RWPE2 (cell line): ENCODE measurements at regions not wholly inside any gene's neighbourhood (a gene's known extent, or its start where the extent isn't known, plus 50 kb on each side); places are given as distances from the start of the nearest gene placed in this dataset.

ENCODE experiments used
- ATAC-seq: fragments of 200-7000 bp; cut with Tn5 transposase; 3 replicates; pipeline ENCODE4 v1.9.1; 2021; ENCODE audit warnings: low read depth
- DNase-seq: peaks from one replicate; pipeline ENCODE4 v3.0.0-alpha.2; 2020; ENCODE audit warnings: low spot score
- H3K27ac ChIP-seq: fragments of 450-650 bp; 2 replicates; pipeline ENCODE4 v1.5.1; 2017; ENCODE audit warnings: mild to moderate bottlenecking; ENCODE audit not compliant: poor library complexity, severe bottlenecking
- H3K27me3 ChIP-seq: fragments of 250-450 bp; sonication (Bioruptor Pico); 2 replicates; pipeline ENCODE4 v1.5.1; 2021; ENCODE audit warnings: mild to moderate bottlenecking, moderate library complexity; ENCODE audit not compliant: insufficient read depth, poor library complexity, severe bottlenecking
- H3K36me3 ChIP-seq: fragments of 250-450 bp; sonication (Bioruptor Pico); 2 replicates; pipeline ENCODE4 v1.5.1; 2020; ENCODE audit warnings: low read depth, mild to moderate bottlenecking, moderate library complexity
- H3K4me1 ChIP-seq: fragments of 250-450 bp; sonication (Bioruptor Pico); 2 replicates; pipeline ENCODE4 v1.5.1; 2021; ENCODE audit warnings: mild to moderate bottlenecking, moderate library complexity; ENCODE audit not compliant: insufficient read depth, poor library complexity, severe bottlenecking
- H3K4me3 ChIP-seq: fragments of 250-450 bp; sonication (Bioruptor Pico); 2 replicates; pipeline ENCODE4 v1.5.1; 2021; ENCODE audit warnings: mild to moderate bottlenecking, moderate library complexity; ENCODE audit not compliant: severe bottlenecking
- H3K9me3 ChIP-seq: fragments of 250-450 bp; sonication (Bioruptor Pico); 2 replicates; pipeline ENCODE4 v1.5.1; 2021; ENCODE audit warnings: mild to moderate bottlenecking, moderate library complexity; ENCODE audit not compliant: severe bottlenecking
- CTCF ChIP-seq: fragments of 450-650 bp; IDR thresholded peaks from one replicate; pipeline ENCODE4 v1.5.1; 2017; ENCODE audit warnings: mild to moderate bottlenecking, moderate library complexity; ENCODE audit not compliant: poor library complexity, severe bottlenecking

GRCh38 chr11:87780068-87780413 is 395.2 kb downstream of the RAB38 start:
- Histone ChIP-seq H3K4me1 (no peaks in the 10 kb centered on the region), H3K27me3 (no peaks in the 10 kb centered on the region), H3K9me3 (no peaks in the 10 kb centered on the region), H3K27ac (no peak overlapping the region), H3K36me3 (no peaks in the 10 kb centered on the region), H3K4me3 (no peak overlapping the region)
- no peak for TF ChIP-seq CTCF
- DNase-seq (no peak), ATAC-seq (no peak)

- no peak overlapping the region for H3K4me3 ChIP-seq
- no peaks in the 10 kb centered on the region for H3K9me3 ChIP-seq
- no peak for DNase-seq
- H3K27me3 ChIP-seq = no peaks in the 10 kb centered on the region
- ATAC-seq = no peak
- no peak overlapping the region for H3K27ac ChIP-seq
- H3K36me3 ChIP-seq = no peaks in the 10 kb centered on the region
- no peaks in the 10 kb centered on the region for H3K4me1 ChIP-seq
- TF ChIP-seq CTCF = no peak
Measured at GRCh38 chr11:87779276-87780067, 395.8 kb downstream of the RAB38 start.

- Histone ChIP-seq H3K4me1 (no peaks in the 10 kb centered on the region), H3K9me3 (no peaks in the 10 kb centered on the region), H3K27ac (no peak overlapping the region), H3K27me3 (no peaks in the 10 kb centered on the region), H3K36me3 (no peaks in the 10 kb centered on the region), H3K4me3 (no peak overlapping the region)
- DNase-seq (no peak), ATAC-seq (peak; percentile 68; the same call in 2 of the 3 replicates)
- TF ChIP-seq CTCF = no peak
Measured at GRCh38 chr11:87778357-87778756, 396.9 kb downstream of the RAB38 start.

GRCh38 chr11:87775036-87775435 is 400.2 kb downstream of the RAB38 start:
- DNase-seq (no peak), ATAC-seq (no peak)
- Histone ChIP-seq H3K4me3 (no peak overlapping the region), H3K36me3 (no peaks in the 10 kb centered on the region), H3K4me1 (no peaks in the 10 kb centered on the region), H3K27ac (no peak overlapping the region), H3K27me3 (no peaks in the 10 kb centered on the region), H3K9me3 (no peaks in the 10 kb centered on the region)
- TF ChIP-seq CTCF = no peak

- H3K9me3 ChIP-seq = no peaks in the 10 kb centered on the region
- H3K27ac ChIP-seq = no peak overlapping the region
- H3K27me3 ChIP-seq = peaks cover 10% of the 10 kb centered on the region
- DNase-seq (no peak), ATAC-seq (no peak)
- H3K4me1 ChIP-seq = no peaks in the 10 kb centered on the region
- H3K36me3 ChIP-seq = no peaks in the 10 kb centered on the region
- TF ChIP-seq CTCF = no peak
- H3K4me3 ChIP-seq = no peak overlapping the region
Measured at GRCh38 chr11:87769661-87770060, 405.6 kb downstream of the RAB38 start.
